Ascending aorta (tissue), 2 donors: ENCODE measurements at regions not wholly inside any gene's neighbourhood (a gene's known extent, or its start where the extent isn't known, plus 50 kb on each side); places are given as distances from the start of the nearest gene placed in this dataset.

ENCODE experiments used
- DNase-seq, 2 donors: peaks; one replicate each; pipeline ENCODE4 v3.0.0-alpha.2; 2019; ENCODE audit warnings: low spot score in 2 of 2
- H3K27ac ChIP-seq, 2 donors: fragments of 200-600 bp; sonication (generic); one replicate each; pipeline ENCODE4 v1.5.1; 2016 to 2017; ENCODE audit warnings: mild to moderate bottlenecking in 1 of 2
- H3K27me3 ChIP-seq: fragments of 200-600 bp; sonication (generic); one replicate; pipeline ENCODE4 v1.5.1; 2017
- H3K36me3 ChIP-seq, 2 donors: fragments of 200-600 bp; sonication (generic); one replicate each; pipeline ENCODE4 v1.5.1; 2016
- H3K4me1 ChIP-seq, 2 donors: fragments of 200-600 bp; sonication (generic); one replicate each; pipeline ENCODE4 v1.5.1; 2016 to 2017; ENCODE audit warnings: mild to moderate bottlenecking in 1 of 2
- H3K4me3 ChIP-seq, 2 donors: fragments of 200-600 bp; sonication (generic); one replicate each; pipeline ENCODE4 v1.5.1; 2016 to 2017; ENCODE audit warnings: mild to moderate bottlenecking in 1 of 2
- H3K9me3 ChIP-seq, 2 donors: fragments of 200-600 bp; sonication (generic); one replicate each; pipeline ENCODE4 v1.5.1; 2016
- CTCF ChIP-seq, 3 experiments: fragments of 200-600 bp in 2 of 3; fragments of 450-650 bp in 1 of 3; sonication (generic) in 2 of 3; IDR thresholded peaks; one replicate each; pipeline ENCODE4 v1.5.1; 2016 to 2019; ENCODE audit warnings: antibody characterized with exemption in 3 of 3, mild to moderate bottlenecking in 1 of 3, moderate library complexity in 1 of 3
- intact Hi-C: fragments of 100-400 bp; cut with DNase I; formaldehyde crosslinking; loops from one replicate; pipeline ENCODE4 v1.15.1; 2023

GRCh38 chr3:152173627-152174026 is 95.1 kb upstream of the MBNL1 start:
- DNase-seq, result no peak
- Histone ChIP-seq H3K27ac (no peak overlapping the region), H3K36me3 (no peaks in the 10 kb centered on the region), H3K9me3 (no peaks in the 10 kb centered on the region), H3K4me1 (peaks cover 0 to 13% of the 10 kb centered on the region in 2 donors), H3K27me3 (no peaks in the 10 kb centered on the region), H3K4me3 (no peak overlapping the region)
- intact Hi-C loops, result no loop called here
- no peak for TF ChIP-seq CTCF (IDR thresholded peaks at IDR 0.05)

GRCh38 chr3:152174876-152175527 is 93.7 kb upstream of the MBNL1 start:
- H3K27me3 ChIP-seq, result no peaks in the 10 kb centered on the region
- DNase-seq, result no peak
- intact Hi-C loops, result no loop called here
- H3K27ac ChIP-seq, result no peak overlapping the region
- no peak overlapping the region for H3K4me3 ChIP-seq
- H3K9me3 ChIP-seq, result no peaks in the 10 kb centered on the region
- no peak for TF ChIP-seq CTCF (IDR thresholded peaks at IDR 0.05)
- peaks cover 0 to 13% of the 10 kb centered on the region in 2 donors for H3K4me1 ChIP-seq
- no peaks in the 10 kb centered on the region for H3K36me3 ChIP-seq

GRCh38 chr3:152175528-152175889 is 93.2 kb upstream of the MBNL1 start:
- H3K4me3 ChIP-seq, result no peak overlapping the region
- intact Hi-C loops, result no loop called here

GRCh38 chr3:152176241-152176640 is 92.5 kb upstream of the MBNL1 start:
- no peak for DNase-seq
- no peak for TF ChIP-seq CTCF (IDR thresholded peaks at IDR 0.05)
- Histone ChIP-seq H3K27ac (no peak overlapping the region), H3K27me3 (no peaks in the 10 kb centered on the region), H3K4me1 (peaks cover 0 to 13% of the 10 kb centered on the region in 2 donors), H3K9me3 (no peaks in the 10 kb centered on the region), H3K36me3 (no peaks in the 10 kb centered on the region), H3K4me3 (no peak overlapping the region)
- intact Hi-C loops, result no loop called here

More at GRCh38 chr3:152175528-152175889, 93.2 kb upstream of the MBNL1 start:
- no peak for DNase-seq
- H3K27ac ChIP-seq, result no peak overlapping the region
- H3K36me3 ChIP-seq, result no peaks in the 10 kb centered on the region
- peaks cover 0 to 13% of the 10 kb centered on the region in 2 donors for H3K4me1 ChIP-seq
- no peaks in the 10 kb centered on the region for H3K9me3 ChIP-seq
- TF ChIP-seq CTCF (IDR thresholded peaks at IDR 0.05), result no peak
- H3K27me3 ChIP-seq, result no peaks in the 10 kb centered on the region

- Histone ChIP-seq H3K4me1 (peaks cover 0 to 13% of the 10 kb centered on the region in 2 donors), H3K36me3 (no peaks in the 10 kb centered on the region), H3K27me3 (no peaks in the 10 kb centered on the region), H3K9me3 (no peaks in the 10 kb centered on the region), H3K4me3 (no peak overlapping the region), H3K27ac (peak overlapping the region in 1 of 2 donors; percentile 8)
- intact Hi-C loops, result no loop called here
- no peak for TF ChIP-seq CTCF (IDR thresholded peaks at IDR 0.05)
- DNase-seq, result no peak
Observed at GRCh38 chr3:152176998-152177397, 91.7 kb upstream of the MBNL1 start.

- intact Hi-C loops, result no loop called here
- H3K4me3 ChIP-seq, result no peak overlapping the region
- TF ChIP-seq CTCF (IDR thresholded peaks at IDR 0.05), result no peak
- H3K9me3 ChIP-seq, result no peaks in the 10 kb centered on the region
- no peak for DNase-seq
- no peak overlapping the region for H3K27ac ChIP-seq
- H3K36me3 ChIP-seq, result no peaks in the 10 kb centered on the region
- no peaks in the 10 kb centered on the region for H3K27me3 ChIP-seq
- H3K4me1 ChIP-seq, result peaks cover 0 to 13% of the 10 kb centered on the region in 2 donors
Observed at GRCh38 chr3:152177757-152178156, 91.0 kb upstream of the MBNL1 start.
